ENCODE measurements at regions not wholly inside any gene's neighbourhood (a gene's known extent, or its start where the extent isn't known, plus 50 kb on each side); places are given as distances from the start of the nearest gene placed in this dataset.

DNA sequence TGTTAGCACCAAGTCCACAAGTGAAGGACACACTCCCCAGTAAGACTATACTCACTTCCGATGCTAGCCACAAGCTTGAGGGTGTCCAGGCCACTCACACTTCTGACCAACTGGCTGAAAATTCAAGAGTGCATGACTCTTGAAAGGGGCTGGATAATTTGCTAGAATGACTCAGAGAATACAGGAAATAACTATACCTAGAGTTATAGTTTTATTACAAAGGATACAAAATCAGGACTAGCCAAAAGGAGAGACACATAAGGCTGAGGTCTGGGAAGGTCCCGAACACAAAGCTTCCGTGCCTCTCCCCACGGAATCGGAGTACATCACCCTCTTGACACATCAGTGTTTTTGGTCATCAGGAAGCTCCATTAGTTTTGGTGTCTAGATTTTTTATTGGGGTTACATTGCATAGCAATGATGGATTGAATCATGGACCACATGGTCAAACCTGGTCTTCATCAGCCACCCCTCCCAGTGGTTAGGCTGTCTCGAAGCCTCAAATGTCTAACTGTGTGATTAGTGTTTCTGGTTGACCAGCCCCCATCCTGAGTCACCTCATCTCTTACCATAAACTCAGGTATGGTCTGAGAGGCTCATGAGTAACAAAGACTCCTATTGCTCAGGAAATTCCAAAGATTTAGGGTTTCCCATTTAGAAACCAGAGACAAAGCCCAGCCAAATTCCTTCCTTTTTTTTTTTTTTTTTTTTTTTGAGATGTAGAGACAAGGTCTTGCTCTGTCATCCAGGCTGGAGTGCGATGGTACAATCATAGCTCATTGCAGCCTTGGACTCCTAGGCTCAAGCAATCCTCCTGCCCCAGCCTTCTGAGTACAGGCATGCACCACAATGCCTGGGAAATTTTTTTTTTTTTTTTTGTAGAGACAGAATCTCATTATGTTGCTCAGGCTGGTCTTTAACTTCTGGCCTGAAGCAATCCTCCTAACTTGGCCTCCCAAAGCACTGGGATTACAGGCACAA, 472.0 kb upstream of the TBX3 start:
- no peak for DNase-seq (ENCODE audit: low spot score)

GRCh38 chr12:115149685-115150378, 465.9 kb upstream of the TBX3 start:
- DNase-seq (ENCODE audit: low spot score) = no peak
- TF ChIP-seq, protein P1, sequence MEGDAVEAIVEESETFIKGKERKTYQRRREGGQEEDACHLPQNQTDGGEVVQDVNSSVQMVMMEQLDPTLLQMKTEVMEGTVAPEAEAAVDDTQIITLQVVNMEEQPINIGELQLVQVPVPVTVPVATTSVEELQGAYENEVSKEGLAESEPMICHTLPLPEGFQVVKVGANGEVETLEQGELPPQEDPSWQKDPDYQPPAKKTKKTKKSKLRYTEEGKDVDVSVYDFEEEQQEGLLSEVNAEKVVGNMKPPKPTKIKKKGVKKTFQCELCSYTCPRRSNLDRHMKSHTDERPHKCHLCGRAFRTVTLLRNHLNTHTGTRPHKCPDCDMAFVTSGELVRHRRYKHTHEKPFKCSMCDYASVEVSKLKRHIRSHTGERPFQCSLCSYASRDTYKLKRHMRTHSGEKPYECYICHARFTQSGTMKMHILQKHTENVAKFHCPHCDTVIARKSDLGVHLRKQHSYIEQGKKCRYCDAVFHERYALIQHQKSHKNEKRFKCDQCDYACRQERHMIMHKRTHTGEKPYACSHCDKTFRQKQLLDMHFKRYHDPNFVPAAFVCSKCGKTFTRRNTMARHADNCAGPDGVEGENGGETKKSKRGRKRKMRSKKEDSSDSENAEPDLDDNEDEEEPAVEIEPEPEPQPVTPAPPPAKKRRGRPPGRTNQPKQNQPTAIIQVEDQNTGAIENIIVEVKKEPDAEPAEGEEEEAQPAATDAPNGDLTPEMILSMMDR (IDR thresholded peaks at IDR 0.05; ENCODE audit: extremely low read depth, missing control alignments) = no peak

More for the DNA sequence above, 472.0 kb upstream of the TBX3 start:
- TF ChIP-seq, protein P1 (IDR thresholded peaks at IDR 0.05; ENCODE audit: extremely low read depth, missing control alignments) = no peak

DNA sequence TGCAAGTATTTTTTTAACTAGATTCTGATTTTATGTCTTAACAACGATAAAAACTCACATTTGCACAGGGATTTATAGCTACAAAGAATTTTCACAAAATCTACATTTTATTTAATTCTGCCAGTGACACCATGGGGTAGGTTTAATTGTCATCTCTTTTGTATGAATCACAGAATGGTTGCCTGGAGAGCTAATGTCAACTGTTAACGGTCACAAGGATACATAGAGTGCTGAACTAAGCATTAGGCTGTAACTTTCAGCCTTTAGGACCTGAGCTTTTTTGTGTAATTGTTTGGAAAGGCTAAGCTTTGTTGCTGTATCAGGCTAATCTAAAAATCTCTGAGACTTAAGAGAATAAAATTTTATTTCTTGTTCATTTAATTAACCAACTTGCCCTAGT, 465.3 kb upstream of the TBX3 start:
- TF ChIP-seq, protein P1 (IDR thresholded peaks at IDR 0.05; ENCODE audit: extremely low read depth, missing control alignments) = no peak
- no peak for DNase-seq (ENCODE audit: low spot score)

GRCh38 chr12:115147916-115148315, 463.9 kb upstream of the TBX3 start:
- TF ChIP-seq, protein P1 (IDR thresholded peaks at IDR 0.05; ENCODE audit: extremely low read depth, missing control alignments) = no peak
- no peak for DNase-seq (ENCODE audit: low spot score)

- DNase-seq (ENCODE audit: low spot score) = no peak
- TF ChIP-seq, protein P1 (IDR thresholded peaks at IDR 0.05; ENCODE audit: extremely low read depth, missing control alignments) = no peak
These were observed 462.5 kb upstream of the TBX3 start for GRCh38 chr12:115146453-115146852.

- TF ChIP-seq, protein P1 (IDR thresholded peaks at IDR 0.05; ENCODE audit: extremely low read depth, missing control alignments) = no peak
- no peak for DNase-seq (ENCODE audit: low spot score)
These were observed 460.4 kb upstream of the TBX3 start for GRCh38 chr12:115144425-115144824.

Data from GM20000 (cell line).